ENCODE measurements at regions not wholly inside any gene's neighbourhood (a gene's known extent, or its start where the extent isn't known, plus 50 kb on each side); places are given as distances from the start of the nearest gene placed in this dataset.
A peak's percentile ranks its signal among the peaks of the same experiment; 100 is the strongest.

DNA sequence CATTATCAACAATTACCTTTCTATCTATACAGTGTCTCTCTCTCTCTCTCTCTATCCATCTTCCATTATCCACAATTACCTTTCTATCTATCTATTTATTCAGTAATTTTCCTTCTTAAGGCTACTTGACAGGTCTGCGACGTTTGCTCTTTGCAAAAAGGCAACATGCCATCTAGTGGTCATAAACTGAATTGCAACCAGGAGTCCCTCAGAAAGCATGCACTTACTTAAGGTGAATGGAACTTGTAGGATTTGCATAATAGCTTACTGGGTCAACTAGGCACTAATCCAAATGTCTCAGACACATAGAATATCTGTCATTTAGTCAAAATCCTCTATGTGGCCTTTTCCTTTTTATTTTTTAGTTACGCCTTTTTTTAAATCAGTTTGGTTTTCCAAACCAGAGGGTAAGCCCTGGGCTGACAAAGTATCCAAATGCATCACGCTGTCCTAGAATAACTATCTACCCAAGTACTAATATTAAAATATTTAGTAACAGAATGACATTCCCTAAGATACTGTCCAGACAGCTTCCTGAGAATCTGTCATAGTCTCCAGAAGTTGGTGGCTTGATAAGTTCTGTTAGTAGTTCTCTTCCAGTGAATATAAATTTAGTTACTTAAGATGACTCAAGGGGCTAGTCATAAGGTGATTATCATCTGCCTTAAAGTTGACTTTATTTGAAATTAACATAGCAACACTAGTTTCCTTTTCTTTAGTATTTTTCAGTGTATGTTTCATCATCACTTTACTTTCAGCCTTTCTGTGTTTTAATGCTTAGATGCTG is 208.3 kb downstream of the PPP1R3A start:
- DNase-seq (ENCODE audit: low spot score), result peak; percentile 74

- DNase-seq (ENCODE audit: low spot score), result no peak
Observed at GRCh38 chr7:113705439-113705838, 213.4 kb downstream of the PPP1R3A start.

DNA sequence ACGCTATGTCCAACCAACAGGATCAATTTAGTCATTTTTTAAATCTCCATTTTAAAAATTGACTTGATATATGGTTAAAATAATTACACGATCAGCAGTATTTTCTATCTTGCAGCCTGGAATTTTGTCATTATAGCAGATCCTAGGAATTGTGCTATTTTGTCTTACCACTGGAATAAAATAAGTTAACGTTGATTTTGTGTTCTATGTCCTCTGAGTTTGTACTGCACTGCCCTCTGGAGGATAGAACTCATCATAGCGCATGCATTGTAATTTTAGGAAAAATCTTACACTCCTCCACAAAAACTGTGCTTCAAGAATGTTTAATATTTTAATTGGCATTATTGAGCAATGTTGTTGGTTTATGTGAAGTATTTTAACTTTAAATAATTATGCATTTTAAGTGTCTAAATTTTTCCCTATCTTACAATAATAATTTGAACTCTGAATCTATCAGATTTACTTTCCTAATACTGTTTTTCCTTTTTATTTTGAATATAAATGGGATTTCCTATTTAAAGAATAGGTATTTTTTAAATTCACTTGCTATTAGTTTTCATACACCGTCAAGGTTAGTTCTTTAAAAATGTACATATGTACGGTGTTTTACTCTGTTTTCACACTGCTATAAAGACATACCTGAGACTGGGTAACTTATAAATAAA is 220.1 kb downstream of the PPP1R3A start:
- DNase-seq (ENCODE audit: low spot score), result peak; percentile 31

- DNase-seq (ENCODE audit: low spot score), result no peak
Observed at GRCh38 chr7:113694149-113694548, 224.7 kb downstream of the PPP1R3A start.

DNA sequence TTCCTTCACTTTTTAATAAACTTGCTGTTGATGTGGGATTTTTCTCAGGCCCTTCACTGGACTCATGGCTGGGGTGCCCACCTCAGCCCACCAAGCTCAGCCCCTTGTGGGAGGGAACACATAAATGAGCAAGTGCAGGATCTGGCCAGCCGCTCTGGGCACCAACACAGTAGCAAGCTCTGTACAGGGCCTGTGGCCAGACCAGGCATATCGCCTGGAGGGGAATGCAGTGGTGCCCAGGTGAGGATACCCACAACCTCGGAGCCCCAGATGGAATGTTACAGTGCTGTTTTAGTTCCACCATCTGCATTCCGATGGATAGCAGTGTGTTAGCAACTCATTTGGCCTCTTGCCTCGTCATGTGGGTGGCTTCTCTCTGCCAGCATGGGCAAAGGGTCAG is 234.6 kb downstream of the PPP1R3A start:
- no peak for DNase-seq (ENCODE audit: low spot score)

GRCh38 chr7:113677811-113678210 is 241.0 kb downstream of the PPP1R3A start:
- DNase-seq (ENCODE audit: low spot score), result no peak

- DNase-seq (ENCODE audit: low spot score), result no peak
Observed at GRCh38 chr7:113664867-113665266, 253.9 kb downstream of the PPP1R3A start.

DNA sequence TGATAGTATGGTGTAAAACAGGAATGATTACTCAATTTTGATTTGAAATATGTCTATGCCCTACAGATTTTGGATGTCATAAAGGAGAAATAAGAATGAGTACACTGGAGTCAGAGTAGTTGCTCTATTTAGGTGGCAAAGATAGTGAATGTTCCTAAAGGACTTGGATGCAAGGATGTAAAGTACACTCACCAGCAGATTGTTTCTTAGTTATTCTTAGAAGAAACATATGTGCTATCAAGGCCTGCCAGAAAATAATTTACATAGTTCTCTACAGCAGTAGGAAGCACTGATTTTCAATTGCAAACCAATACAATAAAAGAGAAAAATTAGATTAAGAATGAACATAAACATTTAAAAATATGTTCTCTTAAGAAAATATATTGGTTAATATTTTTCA is 259.4 kb downstream of the PPP1R3A start:
- DNase-seq (ENCODE audit: low spot score), result no peak

DNA sequence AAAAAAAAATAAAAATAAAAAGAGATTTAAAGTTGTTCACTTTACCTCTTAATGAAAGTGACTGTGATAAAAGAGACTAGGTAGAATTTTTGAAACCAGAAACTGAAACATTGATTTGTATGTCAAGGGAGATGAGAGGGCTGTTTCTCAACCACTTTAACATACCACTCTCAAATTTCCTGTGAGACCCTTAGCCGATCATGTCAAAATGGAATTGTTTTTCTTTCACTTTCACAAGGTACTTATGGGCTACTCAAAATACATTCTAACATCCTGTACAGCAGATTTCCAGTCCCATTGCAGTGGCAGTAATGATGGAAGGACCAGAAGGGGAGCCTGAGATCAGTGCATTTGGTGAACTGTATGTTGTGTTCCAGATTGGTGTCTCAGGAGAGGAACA is 261.2 kb downstream of the PPP1R3A start:
- no peak for DNase-seq (ENCODE audit: low spot score)

DNA sequence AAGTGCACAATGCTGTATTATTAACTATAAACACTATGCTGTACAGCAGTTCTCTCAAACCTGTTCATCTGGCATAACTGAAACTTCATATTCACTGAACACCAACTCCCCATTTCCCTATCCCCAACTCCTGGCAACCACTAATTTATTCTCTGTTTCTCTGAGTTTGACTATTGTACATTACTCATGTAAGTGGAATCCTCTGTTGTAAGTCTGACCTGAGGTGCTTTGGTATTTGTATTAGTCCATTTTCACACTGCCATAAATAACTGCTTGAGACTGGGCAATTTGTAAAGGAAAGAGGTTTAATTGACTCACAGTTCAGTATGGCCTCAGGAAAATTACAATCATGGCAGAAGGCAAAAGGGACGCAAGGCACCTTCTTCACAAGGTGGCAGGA is 266.3 kb downstream of the PPP1R3A start:
- no peak for DNase-seq (ENCODE audit: low spot score)

DNA sequence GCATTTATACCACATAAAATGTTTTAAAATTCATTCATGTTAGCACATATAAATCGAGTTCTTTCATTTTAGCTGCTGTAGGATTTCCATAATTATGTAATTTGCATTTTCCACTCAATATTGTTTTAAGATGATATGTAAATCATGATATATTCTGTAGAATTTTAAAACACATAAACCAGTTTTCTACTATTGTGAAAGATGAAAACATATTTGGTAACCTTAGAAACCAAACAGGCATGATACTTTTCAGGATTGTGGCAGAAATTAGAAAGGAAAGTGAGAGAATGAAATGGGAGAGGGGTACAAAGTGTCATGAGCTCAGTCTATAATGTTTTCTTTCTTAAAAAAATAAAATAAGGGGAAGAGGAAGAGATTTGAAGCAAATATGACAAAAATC is 269.3 kb downstream of the PPP1R3A start:
- no peak for DNase-seq (ENCODE audit: low spot score)

GRCh38 chr7:113639221-113639620 is 279.6 kb downstream of the PPP1R3A start:
- DNase-seq (ENCODE audit: low spot score), result no peak

- DNase-seq (ENCODE audit: low spot score), result no peak
Observed at GRCh38 chr7:113636727-113637421, 281.9 kb downstream of the PPP1R3A start.

DNA sequence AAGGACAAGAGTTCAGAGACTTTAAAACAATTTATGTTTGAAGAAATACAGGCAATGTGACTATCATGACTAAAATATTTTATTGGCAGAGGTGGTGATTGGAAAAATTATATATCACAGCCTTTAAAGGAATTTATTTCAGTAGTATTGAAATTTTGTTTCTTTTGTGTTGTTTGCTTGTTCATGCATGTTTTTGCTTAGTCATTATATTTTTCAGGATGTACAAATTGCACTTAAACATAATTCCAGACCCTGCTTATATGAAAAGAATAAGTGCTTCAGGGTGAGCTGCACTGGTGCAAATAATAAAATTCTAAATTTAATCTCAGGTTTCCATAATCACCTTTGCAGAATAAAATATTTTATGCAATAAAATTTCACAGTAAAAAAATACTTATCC is 283.3 kb downstream of the PPP1R3A start:
- DNase-seq (ENCODE audit: low spot score), result no peak

- no peak for DNase-seq (ENCODE audit: low spot score)
Observed at GRCh38 chr7:113633073-113633472, 285.7 kb downstream of the PPP1R3A start.

DNA sequence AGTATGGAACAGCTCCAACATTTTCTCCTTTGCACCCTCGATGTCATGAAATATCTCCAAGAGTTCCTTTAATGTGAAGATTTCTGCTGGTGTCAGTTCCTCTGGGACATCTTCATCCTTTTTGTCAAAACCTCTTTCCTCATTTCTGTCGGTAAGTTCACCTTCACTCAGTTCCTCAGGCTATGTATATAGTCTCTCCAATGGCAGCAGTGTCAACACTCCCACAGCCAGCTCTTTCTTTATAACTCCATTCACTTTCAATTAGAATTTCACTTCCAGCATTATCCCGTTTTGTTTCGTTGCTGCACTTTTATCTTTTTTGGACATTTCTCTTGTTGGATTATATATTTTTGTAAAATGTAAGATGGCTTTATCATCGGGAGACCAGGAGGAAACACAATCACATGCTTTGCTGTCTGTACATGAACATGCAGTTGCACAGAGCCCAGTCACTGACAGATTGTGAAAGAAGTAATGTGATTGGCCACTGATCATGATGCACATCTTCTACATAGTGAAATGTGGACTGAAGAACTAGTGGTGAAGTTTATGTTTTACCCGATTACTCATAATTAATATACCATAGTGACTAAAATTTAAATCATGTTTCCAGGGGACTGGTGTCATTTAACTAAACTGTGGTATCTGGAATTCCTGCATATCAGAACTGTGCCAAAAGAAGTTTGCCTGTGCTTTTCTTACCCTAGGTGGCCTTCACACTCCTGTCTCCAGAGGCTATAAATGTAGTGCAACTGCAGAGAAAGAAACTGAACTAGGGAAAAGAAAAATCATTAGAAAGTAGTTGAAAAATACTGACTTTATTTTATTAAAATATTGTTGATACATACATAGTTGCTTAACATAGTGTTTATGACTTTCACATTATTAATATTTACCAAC is 289.6 kb downstream of the PPP1R3A start:
- DNase-seq (ENCODE audit: low spot score), result no peak

DNA sequence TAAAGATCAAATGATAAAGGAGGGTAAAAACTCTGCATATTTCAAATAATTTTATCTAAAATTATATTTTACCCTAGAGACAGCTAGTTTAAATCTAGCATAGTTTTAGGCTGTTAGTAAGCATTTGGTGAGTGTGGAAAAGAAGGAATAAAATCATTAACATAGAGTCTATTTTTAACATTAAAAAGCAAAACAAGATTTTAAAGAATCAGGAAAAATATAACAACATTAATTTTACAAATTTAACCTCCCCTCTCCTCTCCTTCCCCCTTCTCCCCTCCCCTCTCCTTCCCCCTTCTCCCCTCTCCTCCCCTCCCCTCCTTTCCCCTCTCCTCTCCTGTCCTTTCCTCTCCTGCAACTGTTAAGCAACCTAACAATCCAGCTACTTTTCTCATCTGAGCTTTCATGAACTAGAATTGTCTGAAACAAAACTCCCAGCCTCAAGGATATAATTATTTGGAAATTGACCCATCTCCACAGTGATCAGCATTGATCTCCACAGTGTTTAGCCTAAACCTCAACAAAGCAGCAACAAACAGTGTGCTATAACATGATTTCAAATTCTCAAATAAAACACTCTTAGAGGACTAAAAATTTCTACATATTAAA is 293.2 kb downstream of the PPP1R3A start:
- DNase-seq (ENCODE audit: low spot score), result no peak

- DNase-seq (ENCODE audit: low spot score), result no peak
Observed at GRCh38 chr7:113622796-113623195, 296.0 kb downstream of the PPP1R3A start.

GRCh38 chr7:113610572-113610971 is 308.2 kb downstream of the PPP1R3A start:
- DNase-seq (ENCODE audit: low spot score), result no peak

GRCh38 chr7:113608782-113609181 is 310.0 kb downstream of the PPP1R3A start:
- DNase-seq (ENCODE audit: low spot score), result no peak

GRCh38 chr7:113606325-113606724 is 312.5 kb downstream of the PPP1R3A start:
- no peak for DNase-seq (ENCODE audit: low spot score)
